DND-41 (cell line): ENCODE measurements at regions not wholly inside any gene's neighbourhood (a gene's known extent, or its start where the extent isn't known, plus 50 kb on each side); places are given as distances from the start of the nearest gene placed in this dataset.

ENCODE experiments used
- ATAC-seq: fragments of 200-7000 bp; cut with Tn5 transposase; 3 replicates; pipeline ENCODE4 v1.9.1; 2021; ENCODE audit warnings: low read depth; ENCODE audit not compliant: insufficient read depth
- DNase-seq: peaks from one replicate; pipeline ENCODE4 v3.0.0-alpha.2; 2020
- H2AFZ ChIP-seq: 2 replicates; pipeline ENCODE4 v1.6.0; 2012; ENCODE audit warnings: low read depth, low read length
- H3K27ac ChIP-seq: 2 replicates; pipeline ENCODE4 v1.5.1; 2012; ENCODE audit warnings: low read length, inconsistent platforms
- H3K27me3 ChIP-seq: fragments of 200-600 bp; sonication (generic); 2 replicates; pipeline ENCODE4 v1.6.0; 2012; ENCODE audit warnings: low read length, mild to moderate bottlenecking, inconsistent platforms; ENCODE audit not compliant: insufficient read depth, poor library complexity
- H3K36me3 ChIP-seq: 2 replicates; pipeline ENCODE4 v1.5.1; 2012; ENCODE audit warnings: low read length, inconsistent platforms; ENCODE audit not compliant: insufficient read depth
- H3K4me1 ChIP-seq: 2 replicates; pipeline ENCODE4 v1.5.1; 2012; ENCODE audit warnings: mild to moderate bottlenecking, low read length; ENCODE audit not compliant: insufficient read depth
- H3K4me2 ChIP-seq: 2 replicates; pipeline ENCODE4 v1.6.0; 2012; ENCODE audit warnings: mild to moderate bottlenecking, moderate library complexity, low read length, inconsistent platforms; ENCODE audit not compliant: insufficient read depth
- H3K4me3 ChIP-seq, 2 experiments: fragments of 200-600 bp in 1 of 2; shearing (Covaris generic) in 1 of 2; 2 replicates each; pipeline ENCODE4 v1.5.1; 2012 to 2016; ENCODE audit warnings: inconsistent platforms in 2 of 2, low read length in 2 of 2, mild to moderate bottlenecking in 2 of 2, low read depth in 1 of 2, moderate library complexity in 1 of 2
- H3K79me2 ChIP-seq: 2 replicates; pipeline ENCODE4 v1.6.0; 2012; ENCODE audit warnings: low read length, inconsistent platforms; ENCODE audit not compliant: insufficient read depth
- H3K9ac ChIP-seq: 2 replicates; pipeline ENCODE4 v1.6.0; 2012; ENCODE audit warnings: low read depth, mild to moderate bottlenecking, inconsistent platforms, low read length, moderate library complexity
- H3K9me3 ChIP-seq: 2 replicates; pipeline ENCODE4 v1.5.1; 2012; ENCODE audit warnings: low read length, moderate library complexity, mild to moderate bottlenecking, inconsistent platforms; ENCODE audit not compliant: insufficient read depth, severe bottlenecking
- H4K20me1 ChIP-seq: 2 replicates; pipeline ENCODE4 v1.6.0; 2012; ENCODE audit warnings: low read length; ENCODE audit not compliant: insufficient read depth
- CTCF ChIP-seq: IDR thresholded peaks from 2 replicates; pipeline ENCODE4 v1.5.1; 2012; ENCODE audit warnings: borderline replicate concordance, low read length, moderate library complexity, mild to moderate bottlenecking; ENCODE audit not compliant: poor library complexity, severe bottlenecking; ENCODE audit errors: extremely low read depth
- EZH2 ChIP-seq: IDR thresholded peaks from 3 replicates; pipeline ENCODE4 v1.6.1; 2012; ENCODE audit warnings: borderline replicate concordance, low read depth, mild to moderate bottlenecking, moderate library complexity, low read length, inconsistent platforms; ENCODE audit not compliant: severe bottlenecking

- Histone ChIP-seq H3K9me3 (no peaks in the 10 kb centered on the region), H3K4me2 (no peak overlapping the region), H3K4me3 (no peak overlapping the region), H3K36me3 (no peaks in the 10 kb centered on the region), H3K9ac (no peak overlapping the region), H2AFZ (no peak overlapping the region), H4K20me1 (no peaks in the 10 kb centered on the region), H3K27ac (no peak overlapping the region), H3K79me2 (no peaks in the 10 kb centered on the region), H3K27me3 (peaks cover 24% of the 10 kb centered on the region), H3K4me1 (no peaks in the 10 kb centered on the region)
- DNase-seq (no peak), ATAC-seq (no peak)
- TF ChIP-seq EZH2 (no peak), CTCF (no peak)
Observed at GRCh38 chr17:72518159-72518732, 397.4 kb downstream of the SOX9 start.

DNA sequence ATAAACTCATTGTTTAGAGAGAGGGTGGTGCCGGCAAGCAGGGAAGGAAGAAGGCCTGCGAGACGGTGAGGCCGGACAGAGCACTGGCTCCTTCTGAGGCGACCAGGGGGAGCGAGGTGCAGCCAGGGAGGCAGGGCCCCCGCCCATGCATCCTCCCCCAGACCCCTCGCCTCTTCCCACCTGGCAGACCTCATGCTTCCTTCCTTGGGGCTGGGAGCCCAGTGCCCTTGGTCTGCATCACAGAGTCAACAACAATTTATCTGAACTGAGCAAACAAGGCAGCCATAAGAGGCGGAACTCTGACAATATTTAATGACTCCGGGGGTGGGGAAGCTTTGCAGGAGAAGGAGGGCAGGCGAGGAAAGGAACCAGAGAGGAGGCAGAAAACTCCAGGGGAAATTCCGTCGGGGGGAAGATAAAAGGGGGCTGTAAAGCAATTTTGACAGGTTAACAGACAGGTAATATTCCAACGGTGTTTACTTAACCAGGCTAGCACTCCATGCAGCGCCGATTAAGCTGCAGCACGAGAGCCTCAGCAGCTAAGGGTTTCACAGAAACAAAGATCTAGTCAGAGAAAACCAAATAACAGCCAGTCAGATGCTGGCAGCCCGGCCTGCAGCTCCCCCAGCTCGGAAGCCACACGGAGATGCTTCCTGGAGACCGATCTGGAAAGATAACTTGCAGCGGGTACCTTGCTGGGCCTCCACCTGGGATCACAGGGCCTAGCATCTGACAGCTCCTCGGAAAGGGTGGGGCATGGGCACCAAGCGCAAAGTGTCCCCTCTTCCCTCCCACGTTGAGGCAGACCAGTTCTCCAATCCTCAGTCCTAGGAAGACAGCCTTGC lies 398.2 kb downstream of the SOX9 start:
- TF ChIP-seq CTCF (no peak), EZH2 (no peak)
- H4K20me1 ChIP-seq = no peaks in the 10 kb centered on the region
- H3K9me3 ChIP-seq = no peaks in the 10 kb centered on the region
- H3K9ac ChIP-seq = no peak overlapping the region
- peaks cover 24% of the 10 kb centered on the region for H3K27me3 ChIP-seq
- H3K79me2 ChIP-seq = no peaks in the 10 kb centered on the region
- H3K4me3 ChIP-seq = no peak overlapping the region
- ATAC-seq = no peak
- H2AFZ ChIP-seq = no peak overlapping the region
- H3K4me1 ChIP-seq = no peaks in the 10 kb centered on the region
- H3K27ac ChIP-seq = no peak overlapping the region
- no peaks in the 10 kb centered on the region for H3K36me3 ChIP-seq
- H3K4me2 ChIP-seq = no peak overlapping the region
- DNase-seq = no peak

GRCh38 chr17:72519598-72519936 lies 398.7 kb downstream of the SOX9 start:
- H3K4me1 ChIP-seq = no peaks in the 10 kb centered on the region
- H3K9me3 ChIP-seq = no peaks in the 10 kb centered on the region
- H3K9ac ChIP-seq = no peak overlapping the region
- H3K27ac ChIP-seq = no peak overlapping the region
- TF ChIP-seq EZH2 = no peak
- no peak for TF ChIP-seq CTCF
- no peak overlapping the region for H2AFZ ChIP-seq
- no peak overlapping the region for H3K4me2 ChIP-seq
- no peak overlapping the region for H3K4me3 ChIP-seq
- DNase-seq (no peak), ATAC-seq (no peak)
- no peaks in the 10 kb centered on the region for H4K20me1 ChIP-seq
- H3K36me3 ChIP-seq = no peaks in the 10 kb centered on the region
- no peaks in the 10 kb centered on the region for H3K79me2 ChIP-seq
- H3K27me3 ChIP-seq = peaks cover 24% of the 10 kb centered on the region
